ENCODE measurements at regions not wholly inside any gene's neighbourhood (a gene's known extent, or its start where the extent isn't known, plus 50 kb on each side); places are given as distances from the start of the nearest gene placed in this dataset.

DNA sequence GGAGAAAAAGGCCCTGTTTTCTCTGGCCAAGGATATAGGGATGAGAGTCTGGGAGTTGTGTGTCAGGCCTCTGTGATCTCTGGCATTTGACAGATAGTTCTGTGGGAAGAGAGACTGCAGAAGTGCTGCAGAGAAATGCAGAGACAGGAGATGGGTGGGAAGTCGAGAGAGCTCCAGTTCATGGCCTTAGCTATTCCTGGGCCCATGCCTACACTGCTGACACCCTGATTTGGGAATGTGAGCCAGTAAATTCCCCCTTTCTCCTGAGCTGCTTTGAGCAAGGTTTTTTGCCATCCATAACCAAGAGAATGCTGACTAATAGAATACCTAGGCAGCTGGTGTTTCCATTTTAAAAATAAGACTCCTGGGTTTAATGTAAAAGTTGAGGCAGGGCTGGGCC is 59.3 kb downstream of the EBLN2 start:
- TF ChIP-seq EHF (CRISPR knock-in tag; IDR thresholded peaks at IDR 0.05) (no peak), ZSCAN20 (CRISPR knock-in tag; IDR thresholded peaks at IDR 0.05) (no peak), CHD4 (IDR thresholded peaks at IDR 0.05; ENCODE audit: borderline replicate concordance) (no peak), HOXA7 (CRISPR knock-in tag; IDR thresholded peaks at IDR 0.05) (no peak), ZFP36 (IDR thresholded peaks at IDR 0.05; ENCODE audit: borderline replicate concordance, partially characterized antibody) (no peak), GATA3 (IDR thresholded peaks at IDR 0.05; ENCODE audit: borderline replicate concordance) (no peak), CBX8 (IDR thresholded peaks at IDR 0.05) (no peak), RNF2 (IDR thresholded peaks at IDR 0.05; ENCODE audit: borderline replicate concordance, low read depth) (no peak), CHD2 (IDR thresholded peaks at IDR 0.05; ENCODE audit: low read length, partially characterized antibody) (no peak), RCOR1 (IDR thresholded peaks at IDR 0.05; ENCODE audit: low read depth, low read length) (no peak)
- TF ChIP-seq, protein P1, sequence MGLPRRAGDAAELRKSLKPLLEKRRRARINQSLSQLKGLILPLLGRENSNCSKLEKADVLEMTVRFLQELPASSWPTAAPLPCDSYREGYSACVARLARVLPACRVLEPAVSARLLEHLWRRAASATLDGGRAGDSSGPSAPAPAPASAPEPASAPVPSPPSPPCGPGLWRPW (IDR thresholded peaks at IDR 0.05): no peak
- TF ChIP-seq, protein P2, sequence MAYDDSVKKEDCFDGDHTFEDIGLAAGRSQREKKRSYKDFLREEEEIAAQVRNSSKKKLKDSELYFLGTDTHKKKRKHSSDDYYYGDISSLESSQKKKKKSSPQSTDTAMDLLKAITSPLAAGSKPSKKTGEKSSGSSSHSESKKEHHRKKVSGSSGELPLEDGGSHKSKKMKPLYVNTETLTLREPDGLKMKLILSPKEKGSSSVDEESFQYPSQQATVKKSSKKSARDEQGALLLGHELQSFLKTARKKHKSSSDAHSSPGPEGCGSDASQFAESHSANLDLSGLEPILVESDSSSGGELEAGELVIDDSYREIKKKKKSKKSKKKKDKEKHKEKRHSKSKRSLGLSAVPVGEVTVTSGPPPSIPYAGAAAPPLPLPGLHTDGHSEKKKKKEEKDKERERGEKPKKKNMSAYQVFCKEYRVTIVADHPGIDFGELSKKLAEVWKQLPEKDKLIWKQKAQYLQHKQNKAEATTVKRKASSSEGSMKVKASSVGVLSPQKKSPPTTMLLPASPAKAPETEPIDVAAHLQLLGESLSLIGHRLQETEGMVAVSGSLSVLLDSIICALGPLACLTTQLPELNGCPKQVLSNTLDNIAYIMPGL (CRISPR knock-in tag; IDR thresholded peaks at IDR 0.05; ENCODE audit: borderline replicate concordance): no peak
- TF ChIP-seq, protein P3, sequence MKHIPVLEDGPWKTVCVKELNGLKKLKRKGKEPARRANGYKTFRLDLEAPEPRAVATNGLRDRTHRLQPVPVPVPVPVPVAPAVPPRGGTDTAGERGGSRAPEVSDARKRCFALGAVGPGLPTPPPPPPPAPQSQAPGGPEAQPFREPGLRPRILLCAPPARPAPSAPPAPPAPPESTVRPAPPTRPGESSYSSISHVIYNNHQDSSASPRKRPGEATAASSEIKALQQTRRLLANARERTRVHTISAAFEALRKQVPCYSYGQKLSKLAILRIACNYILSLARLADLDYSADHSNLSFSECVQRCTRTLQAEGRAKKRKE (CRISPR knock-in tag; IDR thresholded peaks at IDR 0.05; ENCODE audit: low read depth): no peak
- ATAC-seq (no peak), DNase-seq (ENCODE audit: low read depth in 1 of 2, low spot score in 1 of 2) (no peak), FAIRE-seq (no peak)
- 11% methylated on average over 1 of the region's 1 CpG for WGBS (ENCODE audit: missing lambda C conversion rate)
- Histone ChIP-seq H3K9me3 (no peaks in the 10 kb centered on the region), H3K27ac (no peak overlapping the region), H3K4me1 (no peaks in the 10 kb centered on the region), H3K4me2 (no peak overlapping the region), H3K4me3 (no peak overlapping the region)
- POLR2A ChIA-PET: no interaction called here
- CTCF ChIA-PET: interaction anchor here (0.7 kb wide), 1 partner anchor 388 kb away, joined by 3 read pairs; no protein-coding TSS in a partner anchor

DNA sequence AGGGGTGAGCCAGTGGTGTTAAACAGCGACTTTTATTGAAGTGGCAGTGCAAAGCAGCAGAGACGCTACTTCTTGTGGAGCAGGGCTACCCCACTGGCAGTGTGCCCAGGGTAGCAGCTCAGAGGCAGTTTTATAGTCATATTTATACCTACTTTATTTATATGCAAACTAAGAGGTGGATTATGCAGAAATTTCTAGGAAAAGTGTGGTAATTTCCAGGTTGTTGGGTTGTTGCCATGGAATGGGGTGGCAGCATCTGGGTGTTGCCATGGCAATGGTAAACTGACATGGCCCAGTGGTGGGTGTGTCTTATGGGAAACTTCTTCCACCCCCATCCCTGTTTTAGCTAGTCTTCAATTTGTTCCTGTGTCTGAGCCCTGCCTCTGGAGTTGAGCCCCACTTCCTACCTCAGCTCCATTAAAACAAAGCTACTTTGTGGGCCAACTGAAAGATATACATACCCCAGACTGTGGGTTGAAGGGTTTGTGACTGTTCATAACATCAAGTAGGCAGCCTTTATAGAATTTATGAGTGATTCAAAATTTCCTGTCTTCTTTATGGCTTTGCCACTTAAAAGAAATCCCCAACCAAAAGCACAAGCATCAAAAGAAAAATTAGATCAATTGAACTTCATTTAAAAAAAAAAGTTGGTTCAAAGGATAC is 60.3 kb downstream of the EBLN2 start:
- Histone ChIP-seq H3K27ac (no peak overlapping the region), H3K4me3 (no peak overlapping the region), H3K9me3 (no peaks in the 10 kb centered on the region), H3K4me1 (no peaks in the 10 kb centered on the region), H3K4me2 (no peak overlapping the region)
- ChIA-PET CTCF (interaction anchor here (0.5 kb wide), 1 partner anchor 498 kb away, joined by 3 read pairs; no protein-coding TSS in a partner anchor), POLR2A (no interaction called here)
- no peak for TF ChIP-seq NFE2L2 (conservative IDR thresholded peaks at IDR 0.05; ENCODE audit: low read length)
- TF ChIP-seq, protein P4, sequence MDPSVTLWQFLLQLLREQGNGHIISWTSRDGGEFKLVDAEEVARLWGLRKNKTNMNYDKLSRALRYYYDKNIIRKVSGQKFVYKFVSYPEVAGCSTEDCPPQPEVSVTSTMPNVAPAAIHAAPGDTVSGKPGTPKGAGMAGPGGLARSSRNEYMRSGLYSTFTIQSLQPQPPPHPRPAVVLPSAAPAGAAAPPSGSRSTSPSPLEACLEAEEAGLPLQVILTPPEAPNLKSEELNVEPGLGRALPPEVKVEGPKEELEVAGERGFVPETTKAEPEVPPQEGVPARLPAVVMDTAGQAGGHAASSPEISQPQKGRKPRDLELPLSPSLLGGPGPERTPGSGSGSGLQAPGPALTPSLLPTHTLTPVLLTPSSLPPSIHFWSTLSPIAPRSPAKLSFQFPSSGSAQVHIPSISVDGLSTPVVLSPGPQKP (IDR thresholded peaks at IDR 0.05; ENCODE audit: low read depth, low read length): no peak
- TF ChIP-seq KDM5A (IDR thresholded peaks at IDR 0.05): no peak
- no peak for TF ChIP-seq HDAC2 (IDR thresholded peaks at IDR 0.05)
- TF ChIP-seq EHMT2 (IDR thresholded peaks at IDR 0.05; ENCODE audit: low read depth): no peak
- no peak for TF ChIP-seq CEBPB (IDR thresholded peaks at IDR 0.05)
- TF ChIP-seq PHF8 (IDR thresholded peaks at IDR 0.05; ENCODE audit: borderline replicate concordance, low read depth): no peak
- TF ChIP-seq HOXB5 (CRISPR knock-in tag; IDR thresholded peaks at IDR 0.05): no peak
- TF ChIP-seq HOXA7 (CRISPR knock-in tag; IDR thresholded peaks at IDR 0.05): no peak
- no peak for TF ChIP-seq MAFK (IDR thresholded peaks at IDR 0.05; ENCODE audit: partially characterized antibody)
- TF ChIP-seq GATA3 (IDR thresholded peaks at IDR 0.05; ENCODE audit: borderline replicate concordance): no peak
- TF ChIP-seq, protein P3 (CRISPR knock-in tag; IDR thresholded peaks at IDR 0.05; ENCODE audit: low read depth): no peak
- DNase-seq (ENCODE audit: low read depth in 1 of 2, low spot score in 1 of 2): no peak
- FAIRE-seq: no peak
- 6% methylated on average over 2 of the region's 2 CpGs for WGBS (ENCODE audit: missing lambda C conversion rate)
- no peak for ATAC-seq

Data from A549 (cell line).